AG04450 (cell line): ENCODE measurements at regions not wholly inside any gene's neighbourhood (a gene's known extent, or its start where the extent isn't known, plus 50 kb on each side); places are given as distances from the start of the nearest gene placed in this dataset.
"Not testable (repeated sequence)": the region's sequence is repeated elsewhere in the genome, so short reads cannot be mapped to it uniquely, and the experiment has no call there.

Source experiments
- CTCF ChIA-PET: fragments of 300-600, 350-600 bp; formaldehyde crosslinking; extraction: SDS; loops from one replicate; lab custom pipeline; 2022; ENCODE audit warnings: antibody characterized with exemption, inconsistent platforms; lab: Charles Lee
- POLR2A ChIA-PET: fragments of 350-600 bp; formaldehyde crosslinking; extraction: SDS; loops from one replicate; lab custom pipeline; 2021; ENCODE audit warnings: antibody characterized with exemption, inconsistent platforms; lab: Yijun Ruan, JAX
- DNase-seq: peaks from one replicate; pipeline ENCODE4 v3.0.0-alpha.2; 2011; ENCODE audit warnings: low read depth, low spot score
- H3K27ac ChIP-seq: one replicate; pipeline ENCODE4 v1.5.1; 2012; ENCODE audit warnings: low read depth, low read length, control low read depth
- H3K27me3 ChIP-seq: one replicate; pipeline ENCODE4 v1.6.0; 2012; ENCODE audit warnings: low read length; ENCODE audit not compliant: control insufficient read depth, insufficient read depth
- H3K4me3 ChIP-seq: 2 replicates; pipeline ENCODE4 v1.5.1; 2011; ENCODE audit warnings: mild to moderate bottlenecking, low read depth, low read length, control low read depth
- H3K9me3 ChIP-seq: 2 replicates; pipeline ENCODE4 v1.5.1; 2012; ENCODE audit warnings: low read length; ENCODE audit not compliant: control insufficient read depth, insufficient read depth
- CTCF ChIP-seq: IDR thresholded peaks from 2 replicates; pipeline ENCODE4 v1.5.1; 2011; ENCODE audit warnings: low read depth, low read length, control low read depth, inconsistent platforms

- no peak for DNase-seq
- CTCF ChIA-PET = no interaction called here
These were observed 88.8 kb upstream of the RNU6-1 start for GRCh38 chr15:67928666-67929065.

DNA sequence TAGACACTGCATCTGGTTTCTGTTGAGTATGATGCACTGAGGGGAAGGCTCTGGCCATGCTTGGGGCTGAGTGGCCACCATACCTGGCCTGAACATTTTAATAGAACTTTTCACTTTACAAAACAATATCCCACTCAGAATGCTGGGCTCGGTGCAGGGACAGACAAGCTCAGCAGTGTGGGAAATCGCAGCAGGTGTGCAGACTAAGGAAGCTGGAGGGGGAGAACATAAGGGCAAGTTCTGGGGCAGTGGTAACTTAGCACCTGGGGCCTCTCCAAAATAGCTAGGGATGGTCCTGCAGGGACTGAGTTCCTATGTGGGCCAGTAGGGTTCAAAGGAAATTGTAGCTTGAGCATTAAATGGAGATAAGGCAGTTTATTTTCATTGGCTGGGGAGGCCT is 90.9 kb upstream of the RNU6-1 start:
- Histone ChIP-seq H3K4me3 (no peak overlapping the region), H3K27me3 (no peaks in the 10 kb centered on the region), H3K27ac (no peak overlapping the region), H3K9me3 (no peaks in the 10 kb centered on the region)
- TF ChIP-seq CTCF = no peak
- POLR2A ChIA-PET = interaction anchor here (0.6 kb wide), 1 partner anchor 264 kb away, joined by 3 read pairs; no protein-coding TSS in a partner anchor
- DNase-seq = no peak
- CTCF ChIA-PET = no interaction called here

More at GRCh38 chr15:67928666-67929065, 88.8 kb upstream of the RNU6-1 start:
- peaks cover 5% of the 10 kb centered on the region; the same call in 1 of the 2 replicates for H3K9me3 ChIP-seq
- H3K27ac ChIP-seq = peak overlapping the region; percentile 85
- H3K27me3 ChIP-seq = no peaks in the 10 kb centered on the region
- TF ChIP-seq CTCF = no peak
- POLR2A ChIA-PET = interaction anchor here (1.6 to 1.9 kb wide), 2 partner anchors 14 to 70 kb away, joined by 3 to 7 read pairs; no protein-coding TSS in a partner anchor
- no peak overlapping the region for H3K4me3 ChIP-seq

DNA sequence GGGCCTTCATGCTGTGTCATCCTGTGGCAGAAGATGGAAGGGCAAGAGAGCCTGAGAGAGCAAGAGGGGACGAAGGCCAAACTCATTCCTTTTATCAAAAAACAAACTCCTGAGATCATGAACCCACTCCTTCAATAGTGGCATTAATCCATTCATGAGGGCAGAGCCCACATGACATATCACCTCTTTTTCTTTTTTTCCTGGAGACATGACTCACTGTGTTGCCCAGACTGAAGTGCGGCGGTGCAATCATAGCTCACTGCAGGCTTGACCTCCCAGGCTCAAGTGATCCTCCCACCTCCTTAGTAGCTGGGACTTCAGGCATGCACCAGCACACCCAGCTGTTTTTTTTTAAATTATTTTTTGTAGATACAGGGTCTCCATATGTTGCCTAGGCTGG is 92.0 kb upstream of the RNU6-1 start:
- no peak for TF ChIP-seq CTCF

DNA sequence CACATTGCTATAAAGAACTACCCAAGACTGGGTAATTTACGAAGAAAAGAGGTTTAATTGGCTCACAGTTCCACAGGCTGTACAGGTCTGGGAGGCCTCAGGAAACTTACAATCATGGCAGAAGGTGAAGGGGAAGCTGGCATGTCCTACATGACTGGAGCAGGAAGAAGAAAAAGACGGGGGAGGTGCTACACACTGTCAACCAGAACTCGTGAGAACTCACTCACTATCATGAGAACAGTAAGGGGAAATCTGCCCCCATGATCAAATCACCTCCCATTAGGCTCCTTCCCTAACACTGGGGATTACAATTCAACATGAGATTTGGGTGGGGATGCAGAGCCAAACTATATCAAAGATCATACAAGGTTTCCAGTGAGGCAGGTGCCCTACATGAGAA is 94.3 kb upstream of the RNU6-1 start:
- H3K27me3 ChIP-seq, H3K27ac ChIP-seq, H3K4me3 ChIP-seq, DNase-seq, CTCF ChIA-PET, H3K9me3 ChIP-seq: not testable (repeated sequence)
- POLR2A ChIA-PET = interaction anchor here (0.6 kb wide), 1 partner anchor 542 kb away, joined by 3 read pairs; no protein-coding TSS in a partner anchor

More for the DNA sequence above, 92.0 kb upstream of the RNU6-1 start:
- Histone ChIP-seq H3K27ac (no peak overlapping the region), H3K4me3 (no peak overlapping the region), H3K9me3 (no peaks in the 10 kb centered on the region), H3K27me3 (no peaks in the 10 kb centered on the region)
- ChIA-PET POLR2A (no interaction called here), CTCF (no interaction called here)
- DNase-seq = no peak

DNA sequence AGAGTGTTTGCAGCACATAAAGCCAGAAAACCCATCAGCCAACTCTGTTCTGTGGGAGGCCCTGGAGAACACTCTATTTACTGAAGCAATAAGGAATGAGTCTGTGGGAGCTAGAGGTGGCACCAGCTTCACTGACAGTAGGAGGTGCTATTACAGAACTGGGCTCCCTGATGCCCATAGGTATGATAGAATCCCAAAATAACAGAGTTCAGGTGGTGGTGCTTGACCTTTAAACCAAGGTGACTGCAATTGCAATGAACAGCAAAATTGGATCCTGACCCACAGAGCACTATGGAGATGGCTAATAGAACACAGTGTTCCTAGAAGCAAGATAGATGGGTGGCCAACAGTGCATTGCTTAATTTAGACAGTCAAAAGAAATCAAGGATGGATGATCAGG is 95.4 kb upstream of the RNU6-1 start:
- no peak for TF ChIP-seq CTCF
- no peak overlapping the region for H3K4me3 ChIP-seq
- H3K27ac ChIP-seq = no peak overlapping the region
- H3K9me3 ChIP-seq = no peaks in the 10 kb centered on the region
- peaks cover 3% of the 10 kb centered on the region for H3K27me3 ChIP-seq
- CTCF ChIA-PET = no interaction called here
- POLR2A ChIA-PET = no interaction called here
- DNase-seq = no peak
